Stimulated activated CD4-positive, alpha-beta T cell treated with anti-CD3 and anti-CD28 coated beads, Interleukin-2, amount 100 ng/mL, for 48 hours (primary cell): ENCODE measurements at regions not wholly inside any gene's neighbourhood (a gene's known extent, or its start where the extent isn't known, plus 50 kb on each side); places are given as distances from the start of the nearest gene placed in this dataset.
A peak's percentile ranks its signal among the peaks of the same experiment; 100 is the strongest.

Source experiments
- DNase-seq, 2 donors: peaks; one replicate each; pipeline ENCODE4 v3.0.0-alpha.2; 2020

- no peak for DNase-seq
Measured at GRCh38 chr6:104572901-104573300, 286.8 kb downstream of the HACE1 start.

- DNase-seq: no peak
Measured at GRCh38 chr6:104566411-104566810, 293.3 kb downstream of the HACE1 start.

- DNase-seq: no peak
Measured at GRCh38 chr6:104563306-104563705, 296.4 kb downstream of the HACE1 start.

- no peak for DNase-seq
Measured at GRCh38 chr6:104559435-104560202, 300.1 kb downstream of the HACE1 start.

GRCh38 chr6:104558746-104559145, 301.0 kb downstream of the HACE1 start:
- DNase-seq: no peak

GRCh38 chr6:104548297-104548696, 311.4 kb downstream of the HACE1 start:
- DNase-seq: no peak

GRCh38 chr6:104541411-104541810, 318.3 kb downstream of the HACE1 start:
- no peak for DNase-seq

GRCh38 chr6:104540743-104541142, 319.0 kb downstream of the HACE1 start:
- no peak for DNase-seq

GRCh38 chr6:104539173-104539572, 320.5 kb downstream of the HACE1 start:
- no peak for DNase-seq

- DNase-seq: no peak
Measured at GRCh38 chr6:104537872-104538271, 321.8 kb downstream of the HACE1 start.

- no peak for DNase-seq
Measured at GRCh38 chr6:104537180-104537579, 322.5 kb downstream of the HACE1 start.

- no peak for DNase-seq
Measured at GRCh38 chr6:104532462-104532861, 327.3 kb downstream of the HACE1 start.

- no peak for DNase-seq
Measured at GRCh38 chr6:104531646-104532045, 328.1 kb downstream of the HACE1 start.

GRCh38 chr6:104527761-104528415, 331.8 kb downstream of the HACE1 start:
- no peak for DNase-seq

GRCh38 chr6:104527311-104527710, 332.4 kb downstream of the HACE1 start:
- DNase-seq: no peak

- no peak for DNase-seq
Measured at GRCh38 chr6:104526376-104526775, 333.3 kb downstream of the HACE1 start.

GRCh38 chr6:104525677-104526322, 333.9 kb downstream of the HACE1 start:
- DNase-seq: peak; percentile 51 to 58

- DNase-seq: no peak
Measured at GRCh38 chr6:104522533-104522932, 337.2 kb downstream of the HACE1 start.

- no peak for DNase-seq
Measured at GRCh38 chr6:104521176-104521575, 338.5 kb downstream of the HACE1 start.

GRCh38 chr6:104519566-104519965, 340.2 kb downstream of the HACE1 start:
- DNase-seq: no peak

- DNase-seq: no peak
Measured at GRCh38 chr6:104509355-104509754, 350.4 kb downstream of the HACE1 start.

GRCh38 chr6:104506429-104506828, 353.3 kb downstream of the HACE1 start:
- DNase-seq: no peak

- DNase-seq: no peak
Measured at GRCh38 chr6:104505838-104506237, 353.9 kb downstream of the HACE1 start.

- DNase-seq: no peak
Measured at GRCh38 chr6:104500265-104500664, 359.5 kb downstream of the HACE1 start.
